M059J (cell line): ENCODE measurements at regions not wholly inside any gene's neighbourhood (a gene's known extent, or its start where the extent isn't known, plus 50 kb on each side); places are given as distances from the start of the nearest gene placed in this dataset.
"Not testable (repeated sequence)": the region's sequence is repeated elsewhere in the genome, so short reads cannot be mapped to it uniquely, and the experiment has no call there.

Experiments
- DNase-seq: peaks from one replicate; pipeline ENCODE4 v3.0.0-alpha.2; 2012; ENCODE audit warnings: low read depth

GRCh38 chr14:25868521-25869314 is 729.1 kb downstream of the NOVA1 start:
- DNase-seq, result no peak

DNA sequence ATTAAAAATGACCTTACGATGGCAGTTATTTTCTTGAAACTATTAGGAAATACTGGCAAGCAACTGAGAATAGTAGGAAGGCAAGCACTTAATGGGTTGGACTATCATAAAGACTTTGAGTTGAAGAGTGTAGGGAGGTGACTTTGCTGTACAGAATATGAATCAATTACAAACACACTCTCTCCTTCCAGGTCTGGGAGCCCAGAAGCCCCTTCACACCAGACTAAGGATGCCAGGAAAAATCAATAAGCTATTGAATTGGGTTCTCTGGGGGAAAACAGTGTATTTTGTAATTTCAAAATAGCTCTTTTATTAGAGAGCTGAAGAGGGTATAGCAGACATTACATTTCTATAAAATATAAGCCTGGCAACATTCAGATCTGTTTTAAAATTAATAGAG is 736.4 kb downstream of the NOVA1 start:
- DNase-seq, result no peak

GRCh38 chr14:25848601-25849000 is 749.2 kb downstream of the NOVA1 start:
- no peak for DNase-seq

- no peak for DNase-seq
Observed at GRCh38 chr14:25846246-25846645, 751.6 kb downstream of the NOVA1 start.

DNA sequence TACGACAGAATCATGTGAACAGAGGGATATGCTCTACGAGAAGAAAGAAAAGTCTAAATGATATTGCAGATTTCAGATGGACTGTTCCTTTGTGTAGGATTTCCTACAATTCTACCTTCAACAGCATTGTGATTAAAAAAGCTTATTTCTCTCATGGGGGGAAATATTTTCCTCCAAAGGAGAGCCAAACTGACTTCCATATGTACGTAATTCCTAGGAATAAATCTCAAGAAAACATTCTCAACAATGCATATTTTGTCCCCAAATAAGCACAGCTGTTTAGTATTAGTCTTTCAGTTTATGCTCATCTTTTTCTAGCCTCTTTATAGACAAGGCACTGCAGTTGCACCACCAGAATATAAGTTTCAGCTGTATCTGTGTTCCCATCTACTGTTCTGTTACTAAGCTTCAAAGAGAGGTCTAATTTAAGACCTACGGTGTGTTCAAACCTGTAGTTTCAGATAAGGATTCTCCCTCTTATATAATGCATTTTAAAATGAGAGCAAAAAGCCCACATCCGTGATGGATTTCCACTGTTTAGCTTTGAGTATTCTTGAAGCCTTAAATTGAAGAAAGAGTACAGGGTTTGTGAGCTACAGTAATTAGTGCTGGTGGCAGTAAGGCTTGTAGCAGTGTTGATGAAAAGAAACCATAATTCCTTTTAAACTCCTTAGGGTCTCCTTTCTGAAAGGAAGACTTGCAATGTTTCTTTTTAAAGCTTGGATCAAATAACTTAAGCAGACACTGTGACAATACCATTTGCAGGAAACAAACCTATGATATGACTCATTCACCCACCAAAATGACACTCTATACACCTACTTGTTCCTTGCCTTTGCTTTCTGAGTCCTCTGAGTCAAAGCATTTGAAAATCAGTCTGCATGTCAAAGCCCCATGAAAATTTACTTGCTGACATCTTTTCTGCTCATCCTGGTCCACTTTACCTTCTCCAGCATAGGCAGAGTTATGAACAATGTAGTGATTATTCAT is 754.1 kb downstream of the NOVA1 start:
- DNase-seq, result no peak

- no peak for DNase-seq
Observed at GRCh38 chr14:25841226-25841625, 756.6 kb downstream of the NOVA1 start.

DNA sequence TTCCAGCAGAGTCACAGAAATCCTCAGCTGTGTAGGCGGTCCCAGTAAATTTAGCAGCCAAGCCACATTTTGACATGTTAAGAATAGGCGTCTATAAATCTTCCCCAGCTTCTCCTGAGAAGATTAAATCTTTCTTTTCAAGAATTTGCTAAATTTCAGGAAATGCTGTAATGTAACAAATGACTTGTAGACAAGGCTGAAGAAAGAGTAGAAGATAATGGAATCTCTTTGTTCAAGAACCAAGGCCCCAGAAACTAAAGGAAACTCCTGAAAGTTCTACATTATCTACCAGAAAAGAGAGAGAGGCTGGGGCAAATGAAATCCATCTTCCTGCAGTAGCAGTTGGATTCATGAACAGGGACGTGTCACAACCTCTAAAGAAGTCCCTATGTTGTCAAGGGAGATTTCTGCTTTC is 760.3 kb downstream of the NOVA1 start:
- DNase-seq, result no peak

DNA sequence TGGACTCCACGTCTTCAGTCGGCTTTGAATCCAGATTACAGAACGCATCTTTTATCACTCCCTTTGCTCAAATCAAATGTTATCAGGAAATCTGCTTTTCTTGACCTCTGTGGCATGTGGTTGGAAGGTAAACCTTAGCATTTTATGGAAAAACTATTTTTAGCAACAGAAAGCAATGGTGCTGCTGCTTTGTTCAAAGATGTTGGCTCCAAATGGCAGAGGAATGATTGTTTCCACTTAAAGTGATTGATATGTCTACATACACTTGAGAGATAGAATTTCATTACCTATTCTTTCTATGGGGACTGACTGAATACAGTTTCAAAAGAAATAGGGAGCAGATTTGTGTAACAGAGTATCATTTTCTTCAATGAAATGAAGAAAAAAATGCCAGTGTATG is 761.2 kb downstream of the NOVA1 start:
- DNase-seq, result no peak

GRCh38 chr14:25833341-25834126 is 764.3 kb downstream of the NOVA1 start:
- DNase-seq, result no peak

GRCh38 chr14:25832585-25832984 is 765.2 kb downstream of the NOVA1 start:
- DNase-seq, result no peak

DNA sequence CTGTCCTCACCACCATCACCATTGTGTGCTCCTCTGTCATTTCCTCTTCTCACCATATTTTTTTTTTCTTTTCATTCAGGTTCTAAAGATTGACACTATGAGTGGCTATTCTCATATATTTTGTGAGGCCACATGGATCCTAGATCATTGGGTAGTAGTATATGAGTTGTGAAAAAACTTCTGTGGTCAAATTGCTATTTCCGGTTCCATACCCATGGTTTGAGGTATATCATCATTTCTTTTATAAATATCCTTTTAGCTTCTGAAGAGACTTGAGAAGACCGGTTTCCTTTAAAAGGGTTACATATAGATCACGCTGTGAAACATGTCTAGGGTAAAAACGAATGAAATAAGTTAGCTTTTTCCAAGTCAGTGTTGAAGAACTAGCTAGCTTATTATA is 769.3 kb downstream of the NOVA1 start:
- no peak for DNase-seq

GRCh38 chr14:25826105-25826504 is 771.7 kb downstream of the NOVA1 start:
- DNase-seq, result no peak

DNA sequence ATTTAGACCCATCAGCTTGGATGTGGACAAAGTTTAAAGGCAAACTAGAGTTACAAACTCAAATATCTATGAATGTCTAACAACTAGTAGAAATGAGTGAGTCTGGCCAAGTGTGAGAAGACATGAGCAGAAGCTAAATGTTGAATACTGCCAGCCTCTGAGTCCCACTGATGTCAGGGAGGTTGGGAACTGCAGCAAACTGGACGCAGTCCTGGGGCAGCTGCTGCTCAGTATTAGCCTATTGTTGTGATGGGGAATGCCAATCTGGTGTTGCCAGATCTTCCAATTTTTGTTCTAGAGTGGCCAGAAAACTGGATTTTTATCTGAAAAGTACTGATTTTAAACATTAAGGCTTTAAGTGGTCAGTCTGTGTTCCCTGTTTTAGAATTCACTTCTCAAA is 770.4 kb upstream of the STXBP6 start:
- DNase-seq, result no peak

- DNase-seq, result not testable (repeated sequence)
Observed at GRCh38 chr14:25814622-25815021, 764.7 kb upstream of the STXBP6 start.

- DNase-seq, result no peak
Observed at GRCh38 chr14:25803386-25804018, 753.6 kb upstream of the STXBP6 start.

DNA sequence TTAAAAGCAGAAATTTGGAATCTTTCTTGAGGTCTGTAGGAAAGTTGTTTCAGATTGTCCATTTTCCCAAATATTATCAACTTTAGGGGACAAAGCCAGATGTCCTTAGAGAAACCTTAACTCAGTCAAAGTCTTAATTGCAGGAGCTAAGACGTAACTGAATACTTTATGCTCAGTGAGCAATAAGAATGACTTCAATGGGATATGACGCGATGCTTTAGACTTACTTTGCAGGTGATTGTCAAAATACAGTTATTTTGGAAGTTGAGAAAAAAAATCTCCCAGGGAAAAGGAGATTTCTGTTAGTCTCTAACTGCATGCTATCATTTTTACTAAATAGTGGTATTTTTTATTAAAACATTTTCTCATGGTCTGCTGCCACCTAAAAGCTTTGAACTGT is 750.9 kb upstream of the STXBP6 start:
- no peak for DNase-seq

DNA sequence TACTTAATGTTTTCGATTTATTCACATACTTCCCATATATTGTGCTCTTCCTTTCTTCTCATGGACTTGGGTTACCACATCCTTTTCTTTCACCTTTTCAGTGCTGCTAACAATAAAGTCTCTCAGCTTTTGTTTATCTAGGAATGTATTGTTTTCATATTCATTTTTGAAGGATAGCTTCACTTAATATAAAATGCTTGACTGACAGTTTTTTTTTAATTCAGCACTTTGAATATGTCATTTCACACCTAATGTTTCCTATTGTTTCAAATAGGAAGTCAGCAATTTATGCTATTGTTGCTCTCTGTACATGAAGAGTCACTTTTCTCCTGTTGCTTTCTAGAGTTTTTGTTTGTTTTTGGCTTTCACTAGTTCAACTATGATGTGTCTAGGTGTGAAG is 738.3 kb upstream of the STXBP6 start:
- DNase-seq, result no peak

DNA sequence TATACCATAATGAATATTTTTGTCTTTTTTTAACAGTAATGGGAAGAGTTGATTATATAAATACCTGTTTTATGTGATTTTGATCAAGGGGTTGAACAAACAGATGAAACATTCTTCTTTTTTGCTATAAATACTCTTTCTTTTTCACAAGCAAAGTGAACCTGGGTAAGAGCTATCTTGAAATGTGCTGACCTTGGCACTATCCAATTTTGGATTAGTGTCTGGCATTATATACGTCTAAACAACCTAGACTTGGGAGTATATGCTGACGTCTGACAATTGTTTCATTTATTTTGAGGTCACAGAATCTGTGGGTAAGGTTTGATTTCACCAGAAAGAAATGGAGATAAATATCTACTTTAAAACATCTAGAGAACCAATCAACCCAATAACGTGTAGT is 716.0 kb upstream of the STXBP6 start:
- DNase-seq, result no peak

GRCh38 chr14:25759920-25760655 is 710.1 kb upstream of the STXBP6 start:
- no peak for DNase-seq

GRCh38 chr14:25759256-25759655 is 709.3 kb upstream of the STXBP6 start:
- no peak for DNase-seq

DNA sequence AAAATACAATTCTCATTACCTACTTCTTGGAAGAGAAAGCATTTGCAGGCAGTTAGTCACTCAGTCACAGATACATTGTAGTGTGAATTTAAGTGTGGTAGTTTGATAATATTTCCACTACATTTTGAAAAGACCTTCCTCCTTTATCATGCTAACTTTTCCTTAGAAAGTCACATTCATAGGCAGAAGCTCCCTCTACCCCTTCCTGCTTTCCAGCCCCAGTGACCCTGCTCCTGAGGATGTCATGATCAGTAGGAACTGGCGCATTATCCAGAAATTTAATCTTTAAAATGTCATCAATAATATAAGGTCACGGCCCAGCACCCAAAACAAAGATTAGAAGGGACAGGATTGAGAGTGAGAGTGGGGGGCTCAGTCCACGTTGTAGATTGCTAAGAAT is 707.4 kb upstream of the STXBP6 start:
- no peak for DNase-seq
